ENCODE measurements at regions not wholly inside any gene's neighbourhood (a gene's known extent, or its start where the extent isn't known, plus 50 kb on each side); places are given as distances from the start of the nearest gene placed in this dataset.

DNA sequence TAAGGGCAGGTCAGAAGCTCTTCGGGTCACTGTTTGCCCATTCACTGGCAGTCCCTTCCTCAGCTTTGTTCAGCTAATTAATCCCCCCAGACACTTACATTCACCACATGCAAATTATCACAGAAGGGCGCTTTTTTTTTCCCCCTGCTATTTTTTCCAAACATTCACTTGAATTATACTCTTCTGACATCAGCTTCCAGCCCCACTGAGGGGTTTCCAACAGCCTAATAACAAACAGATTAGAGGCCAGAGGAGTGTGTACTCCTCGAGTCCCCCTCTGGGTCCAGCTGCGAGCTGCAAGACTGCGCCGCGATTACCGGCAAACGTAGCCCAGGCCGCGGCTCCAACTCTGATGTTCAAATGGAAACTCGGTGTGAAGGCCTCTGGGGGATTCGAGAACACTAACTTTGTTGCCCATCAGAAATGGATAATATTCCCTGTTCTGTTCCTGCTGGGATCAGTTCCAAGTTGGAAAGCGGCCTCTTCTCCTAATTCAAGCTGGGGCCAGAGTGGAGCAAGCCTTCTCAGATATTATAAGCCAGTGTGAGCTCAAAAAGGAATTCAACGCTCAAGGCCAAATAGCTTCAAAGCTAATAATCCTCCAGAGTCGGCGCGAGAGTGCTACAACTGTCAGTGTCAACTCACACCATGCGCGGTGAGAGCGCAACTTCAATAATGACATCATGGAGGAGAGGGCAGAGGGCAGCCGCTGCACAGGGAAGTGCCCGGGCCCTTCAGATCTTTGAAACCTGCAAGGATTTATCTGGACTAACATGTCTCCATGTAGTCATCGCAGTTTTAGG, 560.8 kb downstream of the BNC2 start:
- Histone ChIP-seq H3K27me3 (ENCODE audit: control insufficient read depth, insufficient read depth, low read length) (no peaks in the 10 kb centered on the region), H3K4me1 (ENCODE audit: control insufficient read depth, insufficient read depth, low read length) (no peaks in the 10 kb centered on the region), H3K36me3 (ENCODE audit: control insufficient read depth, insufficient read depth, low read length) (no peaks in the 10 kb centered on the region), H3K4me3 (ENCODE audit: low read depth in 2 of 2, low read length in 2 of 2) (no peak overlapping the region), H3K27ac (ENCODE audit: low read length) (no peak overlapping the region), H3K9me3 (ENCODE audit: control insufficient read depth, insufficient read depth, low read depth, low read length) (no peaks in the 10 kb centered on the region)
- no peak for ATAC-seq
- no peak for DNase-seq (ENCODE audit: low read depth, low spot score)
- intact Hi-C loops (cut with micrococcal nuclease; ENCODE audit: unreplicated experiment): no loop called here
- in situ Hi-C loops (cut with HindIII; ENCODE audit: low pct_unique_long_range_greater_than_20kb, low sequenced_read_pairs): no loop called here
- BruUV-seq (replicated peaks): no TSS peak
- ChIA-PET POLR2A (no interaction called here), CTCF (no interaction called here)
- TF ChIP-seq POLR2AphosphoS5 (IDR thresholded peaks at IDR 0.05; ENCODE audit: low read depth, low read length): no peak
- TF ChIP-seq, protein P1, sequence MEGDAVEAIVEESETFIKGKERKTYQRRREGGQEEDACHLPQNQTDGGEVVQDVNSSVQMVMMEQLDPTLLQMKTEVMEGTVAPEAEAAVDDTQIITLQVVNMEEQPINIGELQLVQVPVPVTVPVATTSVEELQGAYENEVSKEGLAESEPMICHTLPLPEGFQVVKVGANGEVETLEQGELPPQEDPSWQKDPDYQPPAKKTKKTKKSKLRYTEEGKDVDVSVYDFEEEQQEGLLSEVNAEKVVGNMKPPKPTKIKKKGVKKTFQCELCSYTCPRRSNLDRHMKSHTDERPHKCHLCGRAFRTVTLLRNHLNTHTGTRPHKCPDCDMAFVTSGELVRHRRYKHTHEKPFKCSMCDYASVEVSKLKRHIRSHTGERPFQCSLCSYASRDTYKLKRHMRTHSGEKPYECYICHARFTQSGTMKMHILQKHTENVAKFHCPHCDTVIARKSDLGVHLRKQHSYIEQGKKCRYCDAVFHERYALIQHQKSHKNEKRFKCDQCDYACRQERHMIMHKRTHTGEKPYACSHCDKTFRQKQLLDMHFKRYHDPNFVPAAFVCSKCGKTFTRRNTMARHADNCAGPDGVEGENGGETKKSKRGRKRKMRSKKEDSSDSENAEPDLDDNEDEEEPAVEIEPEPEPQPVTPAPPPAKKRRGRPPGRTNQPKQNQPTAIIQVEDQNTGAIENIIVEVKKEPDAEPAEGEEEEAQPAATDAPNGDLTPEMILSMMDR (IDR thresholded peaks at IDR 0.05): no peak
- TF ChIP-seq TCF7L2 (IDR thresholded peaks at IDR 0.05; ENCODE audit: low read depth, low read length): no peak
- TF ChIP-seq, protein P2, sequence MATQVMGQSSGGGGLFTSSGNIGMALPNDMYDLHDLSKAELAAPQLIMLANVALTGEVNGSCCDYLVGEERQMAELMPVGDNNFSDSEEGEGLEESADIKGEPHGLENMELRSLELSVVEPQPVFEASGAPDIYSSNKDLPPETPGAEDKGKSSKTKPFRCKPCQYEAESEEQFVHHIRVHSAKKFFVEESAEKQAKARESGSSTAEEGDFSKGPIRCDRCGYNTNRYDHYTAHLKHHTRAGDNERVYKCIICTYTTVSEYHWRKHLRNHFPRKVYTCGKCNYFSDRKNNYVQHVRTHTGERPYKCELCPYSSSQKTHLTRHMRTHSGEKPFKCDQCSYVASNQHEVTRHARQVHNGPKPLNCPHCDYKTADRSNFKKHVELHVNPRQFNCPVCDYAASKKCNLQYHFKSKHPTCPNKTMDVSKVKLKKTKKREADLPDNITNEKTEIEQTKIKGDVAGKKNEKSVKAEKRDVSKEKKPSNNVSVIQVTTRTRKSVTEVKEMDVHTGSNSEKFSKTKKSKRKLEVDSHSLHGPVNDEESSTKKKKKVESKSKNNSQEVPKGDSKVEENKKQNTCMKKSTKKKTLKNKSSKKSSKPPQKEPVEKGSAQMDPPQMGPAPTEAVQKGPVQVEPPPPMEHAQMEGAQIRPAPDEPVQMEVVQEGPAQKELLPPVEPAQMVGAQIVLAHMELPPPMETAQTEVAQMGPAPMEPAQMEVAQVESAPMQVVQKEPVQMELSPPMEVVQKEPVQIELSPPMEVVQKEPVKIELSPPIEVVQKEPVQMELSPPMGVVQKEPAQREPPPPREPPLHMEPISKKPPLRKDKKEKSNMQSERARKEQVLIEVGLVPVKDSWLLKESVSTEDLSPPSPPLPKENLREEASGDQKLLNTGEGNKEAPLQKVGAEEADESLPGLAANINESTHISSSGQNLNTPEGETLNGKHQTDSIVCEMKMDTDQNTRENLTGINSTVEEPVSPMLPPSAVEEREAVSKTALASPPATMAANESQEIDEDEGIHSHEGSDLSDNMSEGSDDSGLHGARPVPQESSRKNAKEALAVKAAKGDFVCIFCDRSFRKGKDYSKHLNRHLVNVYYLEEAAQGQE (IDR thresholded peaks at IDR 0.05; ENCODE audit: insufficient read depth in 1 of 2, low read depth in 2 of 2, low read length in 1 of 2): no peak
- TF ChIP-seq SIN3A (IDR thresholded peaks at IDR 0.05; ENCODE audit: borderline replicate concordance, insufficient read depth, low read depth, low read length): no peak

DNA sequence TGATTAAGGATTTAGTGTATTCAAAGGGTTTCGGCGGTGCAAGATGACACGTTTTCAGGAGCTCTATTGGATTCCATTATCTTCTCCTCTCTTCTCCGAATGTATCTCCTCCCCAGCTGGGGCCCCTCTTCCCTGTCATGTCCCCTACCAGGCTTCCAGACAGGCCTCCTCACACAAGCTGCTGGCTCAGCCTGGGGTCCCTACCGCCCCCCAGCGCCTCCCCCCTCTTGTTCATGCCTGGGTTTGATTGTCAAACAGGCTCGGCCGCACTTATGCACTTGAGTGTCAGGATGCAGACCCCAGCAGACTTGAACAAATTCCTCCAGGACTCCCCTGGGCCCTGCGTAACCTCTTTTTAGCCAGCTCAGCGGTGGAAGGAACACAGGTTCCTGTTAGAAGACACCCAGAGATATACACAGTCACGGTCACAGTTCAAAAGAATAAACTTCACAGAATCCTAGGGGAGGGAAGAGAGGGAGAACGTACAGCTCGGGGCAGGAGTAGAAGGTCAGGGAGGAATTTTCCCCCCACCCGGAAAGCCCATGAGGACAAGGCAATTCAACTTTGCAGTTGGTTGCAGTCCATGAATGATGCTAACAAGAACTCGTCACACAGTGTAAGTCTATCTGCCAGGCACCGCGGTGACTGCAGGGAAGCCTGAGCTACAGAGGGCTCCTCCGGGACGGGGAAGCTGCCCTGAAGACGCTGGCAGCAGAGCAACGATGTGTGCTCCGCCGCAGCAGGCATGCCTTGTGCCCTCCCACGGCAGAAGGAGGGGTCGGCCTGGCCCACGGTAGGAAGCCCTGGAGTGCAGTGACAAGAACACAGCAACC, 560.0 kb downstream of the BNC2 start:
- CTCF ChIA-PET: no interaction called here
- Histone ChIP-seq H3K36me3 (ENCODE audit: control insufficient read depth, insufficient read depth, low read length) (no peaks in the 10 kb centered on the region), H3K9me3 (ENCODE audit: control insufficient read depth, insufficient read depth, low read depth, low read length) (no peaks in the 10 kb centered on the region), H3K4me1 (ENCODE audit: control insufficient read depth, insufficient read depth, low read length) (no peaks in the 10 kb centered on the region), H3K27ac (ENCODE audit: low read length) (no peak overlapping the region), H3K27me3 (ENCODE audit: control insufficient read depth, insufficient read depth, low read length) (no peaks in the 10 kb centered on the region), H3K4me3 (ENCODE audit: low read depth in 2 of 2, low read length in 2 of 2) (no peak overlapping the region)
- ATAC-seq: no peak
- POLR2A ChIA-PET: no interaction called here
- no TSS peak for BruUV-seq (replicated peaks)
- no peak for DNase-seq (ENCODE audit: low read depth, low spot score)
- intact Hi-C loops (cut with micrococcal nuclease; ENCODE audit: unreplicated experiment) (no loop called here), in situ Hi-C loops (cut with HindIII; ENCODE audit: low pct_unique_long_range_greater_than_20kb, low sequenced_read_pairs) (no loop called here)
- TF ChIP-seq, protein P2 (IDR thresholded peaks at IDR 0.05; ENCODE audit: insufficient read depth in 1 of 2, low read depth in 2 of 2, low read length in 1 of 2): no peak
- TF ChIP-seq POLR2AphosphoS5 (IDR thresholded peaks at IDR 0.05; ENCODE audit: low read depth, low read length) (no peak), TCF7L2 (IDR thresholded peaks at IDR 0.05; ENCODE audit: low read depth, low read length) (no peak), SIN3A (IDR thresholded peaks at IDR 0.05; ENCODE audit: borderline replicate concordance, insufficient read depth, low read depth, low read length) (no peak)
- TF ChIP-seq, protein P1 (IDR thresholded peaks at IDR 0.05): no peak
